ENCODE measurements at regions not wholly inside any gene's neighbourhood (a gene's known extent, or its start where the extent isn't known, plus 50 kb on each side); places are given as distances from the start of the nearest gene placed in this dataset.
"Not testable (repeated sequence)": the region's sequence is repeated elsewhere in the genome, so short reads cannot be mapped to it uniquely, and the experiment has no call there.

DNA sequence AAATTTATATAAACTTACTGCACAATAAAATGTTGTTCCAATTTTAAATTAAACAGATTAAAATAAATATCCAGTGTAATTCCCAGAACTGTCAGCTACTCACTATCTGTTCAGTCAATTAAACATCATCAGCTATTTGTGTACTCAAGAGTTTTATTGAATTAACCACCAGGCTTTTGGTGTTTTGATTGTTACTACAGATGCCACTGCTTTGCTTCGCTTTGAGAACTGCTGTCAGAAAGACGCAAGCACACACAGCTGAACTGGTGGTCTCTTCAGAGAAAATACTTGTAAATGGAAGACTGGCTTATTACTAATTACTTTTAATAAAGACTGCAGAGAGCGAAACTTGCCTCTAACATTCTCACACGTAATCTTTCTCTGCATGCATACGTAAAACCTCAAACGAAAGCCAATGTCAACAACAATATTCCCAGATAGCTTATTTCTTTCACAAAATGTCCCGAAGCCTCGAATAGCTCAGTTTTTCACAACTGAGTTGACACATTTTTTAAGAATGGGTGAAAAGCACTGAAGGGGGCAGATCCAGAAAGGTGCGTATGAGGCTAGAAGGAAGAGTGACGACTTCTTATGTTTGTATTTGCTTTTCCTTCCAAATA is 259.6 kb upstream of the RPS23 start:
- DNase-seq, result no peak

DNA sequence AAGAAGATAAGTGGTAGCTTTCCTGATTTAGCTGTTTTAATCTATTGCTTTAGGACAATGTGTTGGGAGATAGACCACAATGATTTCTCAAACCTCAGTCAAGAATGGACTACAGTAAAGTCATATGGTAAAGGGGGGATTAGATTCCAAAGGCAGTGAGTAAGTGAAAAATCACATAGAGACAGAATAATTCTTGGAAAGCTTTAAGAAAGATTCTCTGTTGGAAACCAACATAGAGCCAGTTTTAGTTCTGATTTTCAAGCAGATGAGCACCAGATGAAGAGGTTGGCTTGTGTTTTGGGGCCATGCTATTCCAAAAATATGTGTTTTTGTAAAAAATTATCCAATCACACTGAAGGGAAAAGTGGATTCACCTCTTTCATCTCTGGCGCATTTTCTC is 256.8 kb upstream of the RPS23 start:
- DNase-seq, result no peak

GRCh38 chr5:82532075-82532474 is 253.9 kb upstream of the RPS23 start:
- DNase-seq, result not testable (repeated sequence)

- DNase-seq, result no peak
Measured at GRCh38 chr5:82526540-82526939, 248.4 kb upstream of the RPS23 start.

- DNase-seq, result no peak
Measured at GRCh38 chr5:82525626-82526025, 247.5 kb upstream of the RPS23 start.

GRCh38 chr5:82523633-82524032 is 245.5 kb upstream of the RPS23 start:
- no peak for DNase-seq

DNA sequence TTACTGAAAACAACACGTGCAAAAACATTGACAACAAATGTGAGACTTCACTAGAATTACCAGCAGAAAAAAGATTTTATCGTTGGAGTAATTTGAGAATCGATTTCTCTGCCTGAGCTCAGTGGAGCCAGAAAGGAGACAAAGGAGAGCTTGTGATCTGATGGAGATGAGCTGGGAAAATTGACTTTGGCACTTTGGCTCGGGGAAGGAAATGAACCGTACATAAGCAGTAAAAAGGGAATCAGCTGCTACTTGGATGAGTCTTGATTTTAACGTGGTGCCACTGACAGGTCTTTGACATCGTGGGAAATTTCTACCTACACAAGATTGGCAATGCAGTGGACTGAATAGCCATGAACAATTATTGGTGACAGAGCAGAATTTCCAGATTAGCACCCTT is 244.7 kb upstream of the RPS23 start:
- DNase-seq, result no peak

DNA sequence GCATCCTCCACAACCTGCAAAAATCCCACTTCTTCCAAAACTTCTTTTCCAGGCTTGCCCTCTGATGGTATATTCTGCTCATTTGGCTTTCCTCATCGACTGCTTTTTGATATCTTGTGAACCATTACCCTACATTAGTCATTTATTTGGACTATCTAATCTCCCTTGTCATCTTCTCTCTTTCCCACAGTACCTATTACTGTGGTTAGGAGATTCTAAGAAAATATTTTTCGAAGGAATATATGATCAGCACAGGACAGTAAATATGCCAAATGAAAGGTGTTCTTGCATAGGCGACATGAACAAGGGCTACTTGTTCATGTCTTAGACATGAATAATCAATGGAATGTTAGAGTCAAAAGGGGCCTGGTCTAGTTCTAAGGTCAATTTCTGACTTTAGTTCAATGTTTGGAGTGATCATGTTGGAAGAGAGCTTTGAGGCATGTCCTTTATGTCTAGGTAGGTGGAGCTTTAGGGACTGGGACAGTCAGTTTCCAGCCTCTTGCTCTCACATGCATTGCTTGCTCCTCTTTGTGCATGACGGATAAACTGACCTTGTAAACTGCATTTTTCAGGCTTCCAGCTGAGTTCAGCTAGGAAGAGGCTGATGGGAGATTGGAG is 243.4 kb upstream of the RPS23 start:
- DNase-seq, result no peak

DNA sequence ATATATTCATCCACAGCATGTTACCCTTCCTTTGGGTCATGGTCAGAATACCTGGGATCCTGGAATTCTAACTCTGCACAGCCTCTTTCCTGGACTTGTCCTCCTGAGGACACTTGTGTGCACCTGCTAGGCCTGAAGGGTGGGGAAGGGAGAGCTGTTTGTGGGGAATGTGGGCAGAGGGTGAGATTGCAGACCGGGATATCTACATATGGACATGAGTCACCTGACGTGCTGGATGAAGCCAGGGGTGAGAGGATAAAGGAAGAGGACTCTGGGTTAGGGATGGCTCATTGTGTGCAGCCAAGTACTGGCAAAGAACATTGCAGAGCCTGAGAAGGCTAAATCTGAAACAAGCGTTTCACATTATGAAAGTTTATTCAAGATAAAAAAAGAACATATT is 241.4 kb upstream of the RPS23 start:
- DNase-seq, result no peak

DNA sequence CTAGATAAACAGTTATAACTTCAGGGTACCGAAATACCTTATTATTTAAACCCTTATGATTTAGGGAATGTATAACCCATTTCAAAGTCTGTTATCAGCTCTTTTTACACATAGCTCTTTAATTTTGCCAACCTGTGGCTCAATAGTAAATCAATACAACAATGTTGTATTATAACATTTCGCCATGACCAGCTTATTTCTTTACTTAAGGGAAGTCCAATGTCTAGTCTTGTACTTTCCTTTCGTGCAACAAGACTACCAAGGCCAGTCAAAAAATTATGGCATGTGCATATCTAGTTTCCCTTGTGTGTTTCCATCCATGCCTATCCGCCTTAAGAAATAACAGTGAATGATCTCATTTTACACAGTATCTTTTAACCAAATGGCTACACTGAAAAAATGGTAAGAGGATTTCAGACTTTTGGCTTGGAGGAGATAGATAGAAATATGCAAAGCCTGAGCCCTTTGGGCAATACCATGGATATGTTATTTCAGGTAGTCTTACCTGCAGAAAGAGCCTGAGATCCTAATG is 239.5 kb upstream of the RPS23 start:
- DNase-seq, result no peak

DNA sequence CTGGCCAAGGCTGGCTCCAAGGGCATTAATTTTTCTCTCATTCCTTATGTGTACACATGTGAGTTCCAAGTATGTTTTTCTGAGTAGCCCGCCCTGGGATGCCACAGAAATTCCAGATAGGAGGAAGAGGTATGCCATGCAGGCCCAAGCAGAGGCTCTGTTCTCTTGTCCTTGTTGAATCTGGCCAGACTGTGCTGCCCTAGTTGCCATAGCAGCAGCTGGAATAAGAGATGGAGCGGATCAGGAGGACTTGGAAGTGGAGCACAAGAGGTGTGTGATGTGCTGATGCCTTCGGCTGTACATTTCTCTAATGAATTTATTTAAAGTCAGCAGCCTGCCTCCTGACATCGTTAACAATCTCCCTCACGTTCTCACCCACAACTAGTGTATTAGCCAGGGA is 235.6 kb upstream of the RPS23 start:
- DNase-seq, result no peak

GRCh38 chr5:82512025-82512424 is 233.9 kb upstream of the RPS23 start:
- no peak for DNase-seq

GRCh38 chr5:82511134-82511533 is 233.0 kb upstream of the RPS23 start:
- no peak for DNase-seq

DNA sequence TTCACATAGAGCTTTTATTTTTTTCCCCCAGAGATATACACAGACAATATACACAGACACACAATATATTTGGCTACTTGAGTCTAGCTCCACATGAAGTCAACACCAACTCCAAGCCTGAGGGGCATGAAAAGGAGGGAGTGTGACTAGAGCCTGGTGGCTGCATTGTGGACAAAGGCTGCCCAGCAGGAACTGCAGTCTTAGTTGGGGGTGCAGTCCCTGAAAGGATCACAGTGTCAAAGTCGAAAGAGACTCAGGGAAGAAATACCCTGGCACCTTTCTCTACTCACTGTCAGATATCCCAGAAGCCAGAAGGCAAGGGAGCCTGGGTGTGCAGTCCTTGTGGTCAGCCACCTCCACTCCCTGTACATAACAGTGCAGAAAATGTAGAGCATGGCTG is 231.6 kb upstream of the RPS23 start:
- peak in 1 of 4 experiments; percentile 2 for DNase-seq

- DNase-seq, result not testable (repeated sequence)
Measured at GRCh38 chr5:82506390-82506789, 228.2 kb upstream of the RPS23 start.

DNA sequence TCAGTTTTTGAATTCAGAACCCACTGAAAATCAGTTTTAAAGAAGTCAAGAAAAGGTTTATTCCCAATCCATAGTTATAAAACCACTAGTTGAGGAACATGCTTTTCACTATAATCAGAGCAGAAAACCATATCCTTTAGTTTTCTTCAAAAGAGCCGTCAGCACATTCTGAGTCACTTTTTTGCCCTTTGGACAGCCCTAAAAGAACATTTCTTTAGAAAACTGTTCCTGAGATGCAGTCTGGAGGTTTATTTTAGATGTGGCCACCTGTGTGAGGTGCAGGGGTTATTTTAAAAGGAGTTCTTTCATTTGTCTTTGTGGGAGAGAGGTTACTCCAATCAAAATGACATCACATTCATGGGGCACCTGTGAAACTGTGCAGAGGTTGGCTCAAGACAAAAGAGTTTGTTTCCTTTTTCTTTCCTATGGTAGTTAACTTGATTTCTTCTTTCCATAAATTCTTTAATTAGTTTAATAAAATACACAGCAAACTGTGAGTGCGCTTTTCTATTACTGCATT is 221.6 kb upstream of the RPS23 start:
- DNase-seq, result no peak

GRCh38 chr5:82497242-82497641 is 219.1 kb upstream of the RPS23 start:
- no peak for DNase-seq

GRCh38 chr5:82494942-82495341 is 216.8 kb upstream of the RPS23 start:
- peak in 1 of 4 experiments; percentile 3 for DNase-seq

DNA sequence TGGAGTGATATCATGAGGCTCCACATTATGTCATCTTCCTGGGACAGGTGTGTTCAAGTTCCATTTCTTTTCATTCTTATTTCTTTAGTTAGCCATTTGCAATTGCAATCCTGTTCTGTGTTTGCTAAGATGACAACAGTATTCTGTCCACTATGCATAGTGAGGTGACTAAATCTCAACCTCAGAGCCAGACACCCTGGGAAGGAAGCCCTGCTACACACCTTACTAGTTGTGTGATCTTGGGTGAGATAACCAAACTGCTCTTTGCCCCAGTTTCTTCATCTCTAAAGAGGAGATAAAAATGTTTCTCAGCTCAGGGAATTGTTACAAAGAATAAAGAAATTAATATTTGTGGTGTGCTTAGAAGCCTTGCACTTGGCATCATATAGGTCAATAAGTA is 215.1 kb upstream of the RPS23 start:
- DNase-seq, result no peak

GRCh38 chr5:82491397-82491796 is 213.2 kb upstream of the RPS23 start:
- DNase-seq, result no peak

DNA sequence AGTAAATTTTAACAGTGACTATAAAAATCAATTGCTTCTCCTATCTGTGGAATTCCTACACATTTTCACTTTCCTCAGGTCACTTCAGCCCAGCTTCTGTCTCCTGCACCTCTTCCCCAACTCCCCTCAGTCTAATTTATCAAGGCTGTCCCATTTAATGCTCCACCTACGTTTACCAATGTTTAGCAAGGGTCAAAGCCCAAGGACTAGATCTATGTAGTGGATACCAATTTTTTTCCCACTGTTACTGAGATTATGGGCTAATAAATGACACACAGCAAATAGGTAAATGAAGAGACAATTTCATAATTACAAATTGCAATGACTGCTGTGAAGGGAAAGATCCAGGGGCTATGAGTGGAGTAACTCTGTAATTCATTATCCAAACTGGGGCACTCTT is 211.5 kb upstream of the RPS23 start:
- DNase-seq, result no peak

- peak in 2 of 4 experiments; percentile 25 to 52 for DNase-seq
Measured at GRCh38 chr5:82487131-82487530, 209.0 kb upstream of the RPS23 start.

GRCh38 chr5:82480331-82480730 is 202.2 kb upstream of the RPS23 start:
- DNase-seq, result no peak

DNA sequence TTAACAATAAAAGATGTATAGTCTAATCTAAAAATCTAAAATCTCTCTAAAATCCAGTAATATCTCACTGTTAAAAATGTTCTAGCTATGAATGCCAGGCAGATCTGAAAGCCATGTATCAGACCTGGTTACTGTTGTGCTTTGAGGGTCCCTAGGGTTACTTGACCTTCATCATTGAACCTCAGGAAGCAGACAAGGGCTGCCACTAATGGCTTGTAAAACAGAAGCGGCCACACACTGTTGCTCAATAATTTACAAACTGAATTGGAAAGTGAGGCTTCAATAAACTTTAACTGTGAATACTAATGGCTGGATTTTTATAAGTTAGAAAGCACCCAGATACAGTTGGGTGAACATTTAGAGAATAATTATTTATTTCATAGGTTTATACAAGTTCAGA is 198.0 kb upstream of the RPS23 start:
- DNase-seq, result no peak
